K562 (cell line): ENCODE measurements at regions not wholly inside any gene's neighbourhood (a gene's known extent, or its start where the extent isn't known, plus 50 kb on each side); places are given as distances from the start of the nearest gene placed in this dataset.

Experiments used
- ATAC-seq: fragments of 200-7000 bp; cut with Tn5 transposase; 3 replicates; pipeline ENCODE4 v1.9.1; 2020; ENCODE audit warnings: moderate library complexity
- BruUV-seq: library from RNA; stranded (reverse); fragments of 400-500 nt; replicated peaks from 2 replicates; lab custom pipeline; 2021; lab: Mats Ljungman, UMichigan
- CTCF ChIA-PET: fragments of 300-600 bp; formaldehyde crosslinking; extraction: SDS; loops from one replicate; lab custom pipeline; 2021; ENCODE audit warnings: low intra/inter-chr PET ratio; lab: Yijun Ruan, JAX
- POLR2A ChIA-PET: fragments of 300-600, 350-650 bp; sonication (Branson Sonifier 250); formaldehyde crosslinking; extraction: SDS; loops from one replicate; lab custom pipeline; 2021; ENCODE audit warnings: antibody characterized with exemption, inconsistent platforms; lab: Yijun Ruan, JAX
- DNase-seq, 4 experiments: peaks; one replicate each; pipeline versions ENCODE4 v3.0.0 to v3.0.0-alpha.2; 2011 to 2018; ENCODE audit warnings: low spot score in 3 of 4, mixed read lengths in 3 of 4; ENCODE audit errors: extremely low read depth in 1 of 4
- FAIRE-seq: peaks from 2 replicates; lab custom pipeline; 2011; peaks lifted over from hg19 to GRCh38; lab: Jason Lieb, UNC
- H2AFZ ChIP-seq: 2 replicates; pipeline ENCODE4 v1.6.0; 2011; ENCODE audit warnings: low read depth, low read length, control low read depth, inconsistent platforms
- H3K27ac ChIP-seq: fragments of 200-600 bp; 3 replicates; pipeline ENCODE4 v1.8.0; 2011; ENCODE audit warnings: low read depth, mild to moderate bottlenecking, control low read depth, inconsistent platforms, low read length, moderate library complexity, mixed read lengths; ENCODE audit errors: extremely low read depth
- H3K27me3 ChIP-seq, 2 experiments: fragments of 300-600 bp in 1 of 2; 2 replicates in 1 of 2; 3 replicates in 1 of 2; pipeline versions ENCODE4 v1.6.0 to v1.8.0; 2011; ENCODE audit warnings: inconsistent platforms in 2 of 2, low read length in 2 of 2, mild to moderate bottlenecking in 1 of 2, mixed read lengths in 1 of 2, moderate library complexity in 1 of 2; ENCODE audit not compliant: control insufficient read depth in 2 of 2, insufficient read depth in 2 of 2
- H3K36me3 ChIP-seq: fragments of 300-600 bp; 3 replicates; pipeline ENCODE4 v1.8.0; 2011; ENCODE audit warnings: mild to moderate bottlenecking, low read length, inconsistent platforms; ENCODE audit not compliant: control insufficient read depth, insufficient read depth
- H3K4me1 ChIP-seq, 2 experiments: fragments of 200-600 bp in 1 of 2; replicated peaks in 1 of 2; 2 replicates in 1 of 2; 3 replicates in 1 of 2; pipeline versions ENCODE4 v1.5.1 to v1.8.0; 2011; ENCODE audit warnings: inconsistent platforms in 2 of 2, low read length in 2 of 2, mild to moderate bottlenecking in 1 of 2, mixed read lengths in 1 of 2, moderate library complexity in 1 of 2; ENCODE audit not compliant: control insufficient read depth in 2 of 2, insufficient read depth in 2 of 2
- H3K4me2 ChIP-seq: 2 replicates; pipeline ENCODE4 v1.6.1; 2011; ENCODE audit warnings: low read length, control low read depth, inconsistent platforms, mixed read lengths; ENCODE audit not compliant: insufficient read depth
- H3K4me3 ChIP-seq: fragments of 200-600 bp; sonication (generic), shearing (Covaris generic); 2 replicates; pipeline ENCODE4 v1.5.1; 2016; ENCODE audit warnings: control low read depth, inconsistent platforms
- H3K79me2 ChIP-seq: fragments of 200-600 bp; 3 replicates; pipeline ENCODE4 v1.8.0; 2011; ENCODE audit warnings: low read length, inconsistent platforms; ENCODE audit not compliant: control insufficient read depth, insufficient read depth
- H3K9ac ChIP-seq, 2 experiments: 2 replicates each; pipeline versions ENCODE4 v1.6.0 to v1.6.1; 2011; ENCODE audit warnings: low read depth in 2 of 2, low read length in 2 of 2, control low read depth in 1 of 2, inconsistent platforms in 1 of 2, mild to moderate bottlenecking in 1 of 2, mixed read lengths in 1 of 2; ENCODE audit not compliant: insufficient read depth in 1 of 2
- H3K9me1 ChIP-seq: one replicate; pipeline ENCODE4 v1.6.0; 2011; ENCODE audit warnings: inconsistent platforms, mild to moderate bottlenecking, low read length, moderate library complexity; ENCODE audit not compliant: control insufficient read depth, insufficient read depth
- H3K9me3 ChIP-seq: replicated peaks from 2 replicates; pipeline ENCODE4 v1.5.1; 2011; ENCODE audit warnings: low read depth, low read length, inconsistent platforms; ENCODE audit not compliant: control insufficient read depth, insufficient read depth
- H4K20me1 ChIP-seq: replicated peaks from 2 replicates; pipeline ENCODE4 v1.6.1; 2011; ENCODE audit warnings: low read length, inconsistent platforms, mixed read lengths; ENCODE audit not compliant: control insufficient read depth, insufficient read depth
- DPF2 ChIP-seq: fragments of 450-650 bp; IDR thresholded peaks from 2 replicates; pipeline ENCODE4 v1.6.1; 2016
- EZH2 ChIP-seq: IDR thresholded peaks from 2 replicates; pipeline ENCODE4 v1.6.1; 2012; ENCODE audit warnings: low read depth, mild to moderate bottlenecking, inconsistent platforms, low read length, borderline replicate concordance
- KLF16 ChIP-seq: IDR thresholded peaks from 2 replicates; pipeline ENCODE4 v1.6.1; 2016; ENCODE audit warnings: antibody characterized with exemption
- MCM2 ChIP-seq: fragments of 450-650 bp; IDR thresholded peaks from 2 replicates; pipeline ENCODE4 v1.6.1; 2017; ENCODE audit warnings: low read depth, mild to moderate bottlenecking
- STAT5A ChIP-seq: IDR thresholded peaks from 2 replicates; pipeline ENCODE4 v1.6.1; 2012; ENCODE audit warnings: low read length, inconsistent platforms, borderline replicate concordance
- WGBS: fragments of 100-300 bp; shearing (Covaris generic); methylation state at CpG from one replicate; pipeline ENCODE4 v1.1.6; 2016; ENCODE audit warnings: low coverage, mixed read lengths; ENCODE audit not compliant: insufficient coverage; ENCODE audit errors: missing lambda C conversion rate; 5-methylcytosine and 5-hydroxymethylcytosine counted together
- in situ Hi-C: fragments of 300-500 bp; cut with MboI; formaldehyde crosslinking; loops from 4 replicates; pipeline ENCODE4 v1.15.0; 2018; ENCODE audit warnings: inconsistent platforms, mixed read lengths
- intact Hi-C: fragments of 100-400 bp; cut with micrococcal nuclease; formaldehyde crosslinking; loops from 2 replicates; pipeline ENCODE4 v1.14.2; 2022
- TF ChIP-seq, protein P1 (sequence below): sonication (generic); formaldehyde crosslinking; IDR thresholded peaks from 2 replicates; pipeline ENCODE4 v1.8.0; 2022; ENCODE audit warnings: mild to moderate bottlenecking, missing genetic modification reagents
- TF ChIP-seq, protein P2 (sequence below): sonication (generic); formaldehyde crosslinking; IDR thresholded peaks from 2 replicates; pipeline ENCODE4 v1.8.0; 2022; ENCODE audit warnings: missing genetic modification reagents, mild to moderate bottlenecking, borderline replicate concordance
- TF ChIP-seq, protein P3 (sequence below): fragments of 450-650 bp; IDR thresholded peaks from 2 replicates; pipeline ENCODE4 v1.7.1; 2018; ENCODE audit warnings: mild to moderate bottlenecking, low read depth; ENCODE audit not compliant: partially characterized antibody
- TF ChIP-seq, protein P4 (sequence below): fragments of 450-650 bp; formaldehyde crosslinking; IDR thresholded peaks from 2 replicates; pipeline ENCODE4 v1.4.0; 2020; ENCODE audit warnings: mild to moderate bottlenecking, moderate library complexity
- TF ChIP-seq, protein P5 (sequence below): fragments of 450-650 bp; IDR thresholded peaks from 2 replicates; pipeline ENCODE4 v1.6.1; 2014; ENCODE audit warnings: low read depth, mild to moderate bottlenecking, moderate library complexity, borderline replicate concordance

DNA sequence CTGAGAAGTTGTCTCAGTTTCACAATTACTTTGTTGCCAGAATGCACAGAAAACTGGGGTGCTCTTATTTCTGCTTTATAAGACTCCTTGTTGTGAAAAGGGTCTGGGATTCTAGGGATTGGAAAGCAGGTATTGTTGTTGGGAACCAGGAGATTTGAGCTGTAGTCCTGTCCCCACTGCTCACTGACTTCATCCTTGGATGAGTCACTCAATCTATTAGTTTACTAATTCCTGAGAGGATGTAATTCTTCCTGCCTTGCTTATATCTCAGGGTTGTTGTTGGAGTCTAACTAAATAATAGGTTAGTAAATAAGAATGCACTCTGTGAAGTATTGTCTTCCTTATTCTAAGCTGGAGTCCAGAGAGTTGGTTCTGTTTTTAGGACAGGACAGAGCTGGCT, 172.5 kb upstream of the GALNT2 start (continued):
- TF ChIP-seq, protein P1, sequence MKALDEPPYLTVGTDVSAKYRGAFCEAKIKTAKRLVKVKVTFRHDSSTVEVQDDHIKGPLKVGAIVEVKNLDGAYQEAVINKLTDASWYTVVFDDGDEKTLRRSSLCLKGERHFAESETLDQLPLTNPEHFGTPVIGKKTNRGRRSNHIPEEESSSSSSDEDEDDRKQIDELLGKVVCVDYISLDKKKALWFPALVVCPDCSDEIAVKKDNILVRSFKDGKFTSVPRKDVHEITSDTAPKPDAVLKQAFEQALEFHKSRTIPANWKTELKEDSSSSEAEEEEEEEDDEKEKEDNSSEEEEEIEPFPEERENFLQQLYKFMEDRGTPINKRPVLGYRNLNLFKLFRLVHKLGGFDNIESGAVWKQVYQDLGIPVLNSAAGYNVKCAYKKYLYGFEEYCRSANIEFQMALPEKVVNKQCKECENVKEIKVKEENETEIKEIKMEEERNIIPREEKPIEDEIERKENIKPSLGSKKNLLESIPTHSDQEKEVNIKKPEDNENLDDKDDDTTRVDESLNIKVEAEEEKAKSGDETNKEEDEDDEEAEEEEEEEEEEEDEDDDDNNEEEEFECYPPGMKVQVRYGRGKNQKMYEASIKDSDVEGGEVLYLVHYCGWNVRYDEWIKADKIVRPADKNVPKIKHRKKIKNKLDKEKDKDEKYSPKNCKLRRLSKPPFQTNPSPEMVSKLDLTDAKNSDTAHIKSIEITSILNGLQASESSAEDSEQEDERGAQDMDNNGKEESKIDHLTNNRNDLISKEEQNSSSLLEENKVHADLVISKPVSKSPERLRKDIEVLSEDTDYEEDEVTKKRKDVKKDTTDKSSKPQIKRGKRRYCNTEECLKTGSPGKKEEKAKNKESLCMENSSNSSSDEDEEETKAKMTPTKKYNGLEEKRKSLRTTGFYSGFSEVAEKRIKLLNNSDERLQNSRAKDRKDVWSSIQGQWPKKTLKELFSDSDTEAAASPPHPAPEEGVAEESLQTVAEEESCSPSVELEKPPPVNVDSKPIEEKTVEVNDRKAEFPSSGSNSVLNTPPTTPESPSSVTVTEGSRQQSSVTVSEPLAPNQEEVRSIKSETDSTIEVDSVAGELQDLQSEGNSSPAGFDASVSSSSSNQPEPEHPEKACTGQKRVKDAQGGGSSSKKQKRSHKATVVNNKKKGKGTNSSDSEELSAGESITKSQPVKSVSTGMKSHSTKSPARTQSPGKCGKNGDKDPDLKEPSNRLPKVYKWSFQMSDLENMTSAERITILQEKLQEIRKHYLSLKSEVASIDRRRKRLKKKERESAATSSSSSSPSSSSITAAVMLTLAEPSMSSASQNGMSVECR (CRISPR knock-in tag): no peak
- TF ChIP-seq, protein P2, sequence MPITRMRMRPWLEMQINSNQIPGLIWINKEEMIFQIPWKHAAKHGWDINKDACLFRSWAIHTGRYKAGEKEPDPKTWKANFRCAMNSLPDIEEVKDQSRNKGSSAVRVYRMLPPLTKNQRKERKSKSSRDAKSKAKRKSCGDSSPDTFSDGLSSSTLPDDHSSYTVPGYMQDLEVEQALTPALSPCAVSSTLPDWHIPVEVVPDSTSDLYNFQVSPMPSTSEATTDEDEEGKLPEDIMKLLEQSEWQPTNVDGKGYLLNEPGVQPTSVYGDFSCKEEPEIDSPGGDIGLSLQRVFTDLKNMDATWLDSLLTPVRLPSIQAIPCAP (CRISPR knock-in tag): no peak
- no peak for TF ChIP-seq DPF2
- TF ChIP-seq, all 486 proteins: peak for 0

DNA sequence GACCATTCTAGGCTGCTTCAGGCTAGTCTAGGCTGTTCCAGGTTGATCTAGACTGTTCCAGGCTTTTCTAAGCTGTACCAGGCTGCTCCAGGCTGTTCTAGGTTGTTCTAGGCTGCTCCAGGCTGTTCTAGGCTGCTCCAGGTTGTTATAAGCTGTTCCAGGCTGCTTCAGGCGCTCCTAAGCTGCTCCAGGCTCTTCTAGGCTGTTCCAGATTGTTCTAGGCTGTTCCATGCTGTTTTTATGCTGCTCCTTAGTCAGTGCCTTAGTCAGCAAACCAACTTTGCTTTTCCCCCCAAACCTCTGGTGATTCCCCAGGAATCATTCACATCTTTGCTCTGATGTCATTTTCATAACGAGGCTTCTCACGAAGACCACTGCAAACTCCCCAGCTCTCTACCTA, 171.4 kb upstream of the GALNT2 start:
- Histone ChIP-seq H3K36me3 (no peaks in the 10 kb centered on the region), H3K27me3 (peaks cover 6 to 14% of the 10 kb centered on the region in 2 experiments; a peak in 4 of 5 replicates), H4K20me1 (no peaks in the 10 kb centered on the region), H3K4me1 (no peaks in the 10 kb centered on the region), H3K9me3 (no peaks in the 10 kb centered on the region), H3K9me1 (no peaks in the 10 kb centered on the region), H3K4me2 (no peak overlapping the region), H3K27ac (no peak overlapping the region), H3K9ac (no peak overlapping the region), H2AFZ (no peak overlapping the region), H3K79me2 (no peaks in the 10 kb centered on the region), H3K4me3 (no peak overlapping the region)
- in situ Hi-C loops: no loop called here
- ChIA-PET POLR2A (no interaction called here), CTCF (no interaction called here)
- no peak for FAIRE-seq
- DNase-seq: no peak
- BruUV-seq: no TSS peak
- 0% methylated on average over 3 of the region's 3 CpGs for WGBS
- no peak for ATAC-seq
- intact Hi-C loops: no loop called here
- TF ChIP-seq STAT5A (peak; percentile 52), EZH2 (no peak), KLF16 (no peak), MCM2 (no peak)
- TF ChIP-seq, protein P3, sequence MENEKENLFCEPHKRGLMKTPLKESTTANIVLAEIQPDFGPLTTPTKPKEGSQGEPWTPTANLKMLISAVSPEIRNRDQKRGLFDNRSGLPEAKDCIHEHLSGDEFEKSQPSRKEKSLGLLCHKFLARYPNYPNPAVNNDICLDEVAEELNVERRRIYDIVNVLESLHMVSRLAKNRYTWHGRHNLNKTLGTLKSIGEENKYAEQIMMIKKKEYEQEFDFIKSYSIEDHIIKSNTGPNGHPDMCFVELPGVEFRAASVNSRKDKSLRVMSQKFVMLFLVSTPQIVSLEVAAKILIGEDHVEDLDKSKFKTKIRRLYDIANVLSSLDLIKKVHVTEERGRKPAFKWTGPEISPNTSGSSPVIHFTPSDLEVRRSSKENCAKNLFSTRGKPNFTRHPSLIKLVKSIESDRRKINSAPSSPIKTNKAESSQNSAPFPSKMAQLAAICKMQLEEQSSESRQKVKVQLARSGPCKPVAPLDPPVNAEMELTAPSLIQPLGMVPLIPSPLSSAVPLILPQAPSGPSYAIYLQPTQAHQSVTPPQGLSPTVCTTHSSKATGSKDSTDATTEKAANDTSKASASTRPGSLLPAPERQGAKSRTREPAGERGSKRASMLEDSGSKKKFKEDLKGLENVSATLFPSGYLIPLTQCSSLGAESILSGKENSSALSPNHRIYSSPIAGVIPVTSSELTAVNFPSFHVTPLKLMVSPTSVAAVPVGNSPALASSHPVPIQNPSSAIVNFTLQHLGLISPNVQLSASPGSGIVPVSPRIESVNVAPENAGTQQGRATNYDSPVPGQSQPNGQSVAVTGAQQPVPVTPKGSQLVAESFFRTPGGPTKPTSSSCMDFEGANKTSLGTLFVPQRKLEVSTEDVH: peak; percentile 56
- TF ChIP-seq, protein P4, sequence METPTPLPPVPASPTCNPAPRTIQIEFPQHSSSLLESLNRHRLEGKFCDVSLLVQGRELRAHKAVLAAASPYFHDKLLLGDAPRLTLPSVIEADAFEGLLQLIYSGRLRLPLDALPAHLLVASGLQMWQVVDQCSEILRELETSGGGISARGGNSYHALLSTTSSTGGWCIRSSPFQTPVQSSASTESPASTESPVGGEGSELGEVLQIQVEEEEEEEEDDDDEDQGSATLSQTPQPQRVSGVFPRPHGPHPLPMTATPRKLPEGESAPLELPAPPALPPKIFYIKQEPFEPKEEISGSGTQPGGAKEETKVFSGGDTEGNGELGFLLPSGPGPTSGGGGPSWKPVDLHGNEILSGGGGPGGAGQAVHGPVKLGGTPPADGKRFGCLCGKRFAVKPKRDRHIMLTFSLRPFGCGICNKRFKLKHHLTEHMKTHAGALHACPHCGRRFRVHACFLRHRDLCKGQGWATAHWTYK (CRISPR knock-in tag): no peak
- TF ChIP-seq, protein P5, sequence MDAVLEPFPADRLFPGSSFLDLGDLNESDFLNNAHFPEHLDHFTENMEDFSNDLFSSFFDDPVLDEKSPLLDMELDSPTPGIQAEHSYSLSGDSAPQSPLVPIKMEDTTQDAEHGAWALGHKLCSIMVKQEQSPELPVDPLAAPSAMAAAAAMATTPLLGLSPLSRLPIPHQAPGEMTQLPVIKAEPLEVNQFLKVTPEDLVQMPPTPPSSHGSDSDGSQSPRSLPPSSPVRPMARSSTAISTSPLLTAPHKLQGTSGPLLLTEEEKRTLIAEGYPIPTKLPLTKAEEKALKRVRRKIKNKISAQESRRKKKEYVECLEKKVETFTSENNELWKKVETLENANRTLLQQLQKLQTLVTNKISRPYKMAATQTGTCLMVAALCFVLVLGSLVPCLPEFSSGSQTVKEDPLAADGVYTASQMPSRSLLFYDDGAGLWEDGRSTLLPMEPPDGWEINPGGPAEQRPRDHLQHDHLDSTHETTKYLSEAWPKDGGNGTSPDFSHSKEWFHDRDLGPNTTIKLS: peak; percentile 99; the same call in 1 of the 2 replicates
